ENCODE measurements at regions not wholly inside any gene's neighbourhood (a gene's known extent, or its start where the extent isn't known, plus 50 kb on each side); places are given as distances from the start of the nearest gene placed in this dataset.

DNA sequence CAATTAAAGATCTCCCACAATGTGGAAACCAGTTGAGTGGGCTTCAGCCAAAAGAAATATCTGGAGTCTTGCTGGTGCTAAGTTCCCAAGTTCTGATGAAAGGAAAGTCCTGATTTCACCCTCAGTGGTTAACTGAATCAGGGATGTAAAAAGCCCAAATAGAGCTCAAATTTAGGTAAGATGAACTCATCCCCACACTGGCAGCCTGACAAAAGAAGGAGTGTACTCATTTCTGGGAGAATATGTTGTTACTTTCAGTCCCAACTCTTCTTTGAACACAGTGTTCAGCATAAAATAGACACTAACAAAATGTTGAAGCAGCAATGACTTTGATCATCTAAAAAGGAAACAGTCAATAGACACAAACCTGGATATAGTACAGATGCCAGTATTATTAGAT lies 91.7 kb downstream of the CHRM3 start:
- H3K4me1 ChIP-seq = no peaks in the 10 kb centered on the region
- TF ChIP-seq POLR2AphosphoS5 (IDR thresholded peaks at IDR 0.05) (no peak), POLR2A (IDR thresholded peaks at IDR 0.05) (no peak), CTCF (IDR thresholded peaks at IDR 0.05) (no peak)
- no peak for DNase-seq (ENCODE audit: low spot score in 2 of 2)
- H3K27me3 ChIP-seq = no peaks in the 10 kb centered on the region
- H3K4me3 ChIP-seq = no peak overlapping the region
- peaks cover 5 to 21% of the 10 kb centered on the region in 2 donors for H3K9me3 ChIP-seq
- no peaks in the 10 kb centered on the region for H3K36me3 ChIP-seq
- no peak overlapping the region for H3K27ac ChIP-seq
- intact Hi-C loops (cut with DNase I; ENCODE audit: low total_unique reads) = no loop called here

GRCh38 chr1:239483391-239483790 lies 97.0 kb downstream of the CHRM3 start:
- H3K4me1 ChIP-seq = no peaks in the 10 kb centered on the region
- no peak for DNase-seq (ENCODE audit: low spot score in 2 of 2)
- H3K36me3 ChIP-seq = no peaks in the 10 kb centered on the region
- no peak for TF ChIP-seq POLR2AphosphoS5 (IDR thresholded peaks at IDR 0.05)
- TF ChIP-seq CTCF (IDR thresholded peaks at IDR 0.05) = no peak
- TF ChIP-seq POLR2A (IDR thresholded peaks at IDR 0.05) = no peak
- no peak overlapping the region for H3K4me3 ChIP-seq
- H3K27ac ChIP-seq = no peak overlapping the region
- H3K9me3 ChIP-seq = peaks cover 5 to 18% of the 10 kb centered on the region in 2 donors
- intact Hi-C loops (cut with DNase I; ENCODE audit: low total_unique reads) = no loop called here
- H3K27me3 ChIP-seq = no peaks in the 10 kb centered on the region

DNA sequence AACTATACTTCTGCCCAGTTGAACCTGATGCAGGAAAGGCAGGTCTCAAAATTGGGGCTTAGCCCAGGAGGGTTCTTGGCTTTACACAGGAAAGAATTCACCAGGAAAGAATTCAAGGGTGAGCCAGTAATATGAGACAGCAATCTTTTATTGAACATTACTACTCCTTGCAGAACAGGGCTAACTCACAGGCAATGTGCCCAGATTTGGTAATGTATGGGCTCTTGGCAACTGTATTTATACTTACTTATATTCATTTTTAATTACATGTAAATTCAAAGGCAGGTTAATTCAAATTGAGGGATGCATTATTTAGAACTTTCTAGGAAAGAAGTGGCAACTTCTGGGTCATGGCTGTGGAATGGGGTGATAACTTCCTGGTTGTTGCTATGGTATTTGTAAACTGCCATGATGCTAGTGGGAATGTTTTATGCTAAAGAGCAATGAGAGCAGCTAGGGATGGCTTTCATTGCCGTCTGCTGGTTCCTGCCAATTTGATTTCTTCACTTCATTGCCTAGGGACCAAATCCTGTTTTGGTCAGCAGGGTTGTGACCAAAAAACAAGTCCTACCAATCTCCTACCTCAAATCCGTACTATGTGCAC lies 107.5 kb downstream of the CHRM3 start:
- DNase-seq (ENCODE audit: low spot score in 2 of 2) = no peak
- no peaks in the 10 kb centered on the region for H3K4me1 ChIP-seq
- no peak overlapping the region for H3K4me3 ChIP-seq
- H3K27ac ChIP-seq = no peak overlapping the region
- TF ChIP-seq POLR2A (IDR thresholded peaks at IDR 0.05) (no peak), CTCF (IDR thresholded peaks at IDR 0.05) (no peak), POLR2AphosphoS5 (IDR thresholded peaks at IDR 0.05) (no peak)
- no peaks in the 10 kb centered on the region for H3K36me3 ChIP-seq
- H3K9me3 ChIP-seq = no peaks in the 10 kb centered on the region
- H3K27me3 ChIP-seq = no peaks in the 10 kb centered on the region
- intact Hi-C loops (cut with DNase I; ENCODE audit: low total_unique reads) = no loop called here

DNA sequence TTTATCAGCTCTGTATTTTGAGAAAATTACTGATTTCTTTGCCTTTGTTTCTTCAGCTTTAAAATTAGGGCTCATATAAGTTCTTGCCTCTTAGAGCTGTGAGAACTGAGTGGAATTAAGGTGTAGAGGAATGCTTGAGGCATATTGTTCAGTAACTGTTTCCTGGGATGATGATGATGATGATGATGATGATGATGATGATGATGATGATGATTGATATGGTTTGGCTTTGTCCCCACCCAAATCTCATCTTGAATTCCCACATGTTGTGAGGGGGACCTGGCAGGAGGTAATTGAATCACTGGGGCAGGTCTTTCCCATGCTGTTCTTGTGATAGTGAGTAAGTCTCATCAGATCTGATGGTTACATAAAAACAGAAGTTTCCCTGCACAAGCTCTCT lies 118.7 kb downstream of the CHRM3 start:
- intact Hi-C loops (cut with DNase I; ENCODE audit: low total_unique reads) = no loop called here
- Histone ChIP-seq H3K27me3 (no peaks in the 10 kb centered on the region), H3K27ac (no peak overlapping the region)

GRCh38 chr1:239507826-239508225 lies 121.5 kb downstream of the CHRM3 start:
- no peak for DNase-seq (ENCODE audit: low spot score in 2 of 2)
- Histone ChIP-seq H3K4me1 (no peaks in the 10 kb centered on the region), H3K4me3 (no peak overlapping the region), H3K27ac (no peak overlapping the region), H3K27me3 (no peaks in the 10 kb centered on the region), H3K9me3 (peaks cover 8 to 33% of the 10 kb centered on the region in 2 donors), H3K36me3 (no peaks in the 10 kb centered on the region)
- intact Hi-C loops (cut with DNase I; ENCODE audit: low total_unique reads) = no loop called here
- TF ChIP-seq POLR2AphosphoS5 (IDR thresholded peaks at IDR 0.05) = no peak
- TF ChIP-seq POLR2A (IDR thresholded peaks at IDR 0.05) = no peak
- TF ChIP-seq CTCF (IDR thresholded peaks at IDR 0.05) = no peak

More for the DNA sequence above, 118.7 kb downstream of the CHRM3 start:
- Histone ChIP-seq H3K9me3 (peaks cover 8 to 33% of the 10 kb centered on the region in 2 donors), H3K4me1 (no peaks in the 10 kb centered on the region), H3K4me3 (no peak overlapping the region), H3K36me3 (no peaks in the 10 kb centered on the region)
- no peak for DNase-seq (ENCODE audit: low spot score in 2 of 2)
- no peak for TF ChIP-seq POLR2A (IDR thresholded peaks at IDR 0.05)

DNA sequence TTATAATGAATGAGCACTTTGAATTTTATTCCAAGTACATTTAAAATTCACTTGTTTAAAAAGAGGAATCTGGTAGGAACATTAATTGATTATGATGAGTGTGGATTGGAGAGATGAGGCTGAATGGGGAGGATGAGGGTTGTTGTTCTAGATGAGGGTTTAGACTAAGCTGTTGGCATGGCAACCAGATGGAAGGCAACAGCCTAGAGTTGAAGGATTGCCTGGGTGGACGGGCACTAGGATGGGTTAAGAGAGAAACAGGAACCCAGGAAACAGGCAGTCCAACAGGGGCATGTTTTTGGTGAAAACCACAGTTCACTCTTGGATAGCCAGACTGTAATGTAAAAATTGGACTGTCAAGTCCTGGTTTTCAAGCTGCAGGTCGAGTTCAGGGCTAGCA lies 125.5 kb downstream of the CHRM3 start:
- peaks cover 0 to 9% of the 10 kb centered on the region in 2 donors for H3K9me3 ChIP-seq
- H3K4me3 ChIP-seq = no peak overlapping the region
- H3K27me3 ChIP-seq = no peaks in the 10 kb centered on the region
- intact Hi-C loops (cut with DNase I; ENCODE audit: low total_unique reads) = no loop called here
- no peaks in the 10 kb centered on the region for H3K36me3 ChIP-seq
- no peak for TF ChIP-seq POLR2AphosphoS5 (IDR thresholded peaks at IDR 0.05)
- no peak for TF ChIP-seq POLR2A (IDR thresholded peaks at IDR 0.05)
- no peak for TF ChIP-seq CTCF (IDR thresholded peaks at IDR 0.05)
- no peak overlapping the region for H3K27ac ChIP-seq
- no peaks in the 10 kb centered on the region for H3K4me1 ChIP-seq
- DNase-seq (ENCODE audit: low spot score in 2 of 2) = no peak

Measured in breast epithelium (tissue), 4 donors.